ENCODE measurements at regions not wholly inside any gene's neighbourhood (a gene's known extent, or its start where the extent isn't known, plus 50 kb on each side); places are given as distances from the start of the nearest gene placed in this dataset.
"Not testable (repeated sequence)": the region's sequence is repeated elsewhere in the genome, so short reads cannot be mapped to it uniquely, and the experiment has no call there.

DNA sequence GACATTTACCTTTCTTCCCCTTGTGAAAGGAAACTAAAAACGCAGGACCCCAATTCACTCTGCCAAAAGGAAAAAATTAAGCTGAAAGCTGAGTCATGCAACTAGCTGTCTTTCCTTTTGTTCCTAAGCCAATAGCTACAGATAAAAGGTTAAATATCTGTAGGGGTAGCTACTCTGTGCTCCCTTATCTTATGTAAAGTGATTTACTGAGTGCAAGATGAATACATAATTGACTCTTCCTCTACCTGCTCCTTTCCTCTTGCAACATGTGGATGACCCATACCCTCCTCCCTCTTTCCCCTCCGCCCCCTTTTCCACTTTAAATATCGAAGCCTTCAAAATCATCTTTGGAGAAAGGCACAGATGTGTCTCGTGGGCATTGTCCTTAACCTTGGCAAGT lies 68.0 kb upstream of the ZNF157 start:
- DNase-seq (ENCODE audit: low read depth) = no peak

DNA sequence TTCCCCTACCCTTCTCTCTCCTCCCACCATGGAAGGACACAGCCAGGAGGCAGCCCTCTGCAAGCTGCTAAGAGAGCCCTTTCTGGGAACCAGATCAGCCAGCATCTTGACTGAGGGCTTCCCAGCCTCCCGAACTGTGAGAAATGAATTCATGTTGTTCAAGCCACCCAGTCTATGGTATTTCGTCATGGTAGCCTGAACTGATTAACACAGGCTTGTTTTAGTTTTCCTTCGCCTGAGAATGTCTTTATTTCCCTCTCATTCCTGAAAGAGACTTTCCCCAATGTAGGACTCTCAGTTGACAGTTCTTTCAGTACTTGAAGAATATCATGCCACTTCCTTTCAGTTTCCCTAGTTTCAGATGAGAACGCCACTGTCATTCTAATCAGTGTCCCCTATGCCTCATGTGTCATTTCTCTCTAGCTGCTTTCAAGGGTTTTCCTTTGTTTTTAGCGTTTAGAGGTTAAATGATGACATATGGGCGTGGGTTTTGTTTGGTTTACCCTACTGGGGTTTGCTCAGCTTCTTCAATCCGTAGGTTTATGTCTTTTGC lies 63.8 kb upstream of the ZNF157 start:
- DNase-seq (ENCODE audit: low read depth) = not testable (repeated sequence)

DNA sequence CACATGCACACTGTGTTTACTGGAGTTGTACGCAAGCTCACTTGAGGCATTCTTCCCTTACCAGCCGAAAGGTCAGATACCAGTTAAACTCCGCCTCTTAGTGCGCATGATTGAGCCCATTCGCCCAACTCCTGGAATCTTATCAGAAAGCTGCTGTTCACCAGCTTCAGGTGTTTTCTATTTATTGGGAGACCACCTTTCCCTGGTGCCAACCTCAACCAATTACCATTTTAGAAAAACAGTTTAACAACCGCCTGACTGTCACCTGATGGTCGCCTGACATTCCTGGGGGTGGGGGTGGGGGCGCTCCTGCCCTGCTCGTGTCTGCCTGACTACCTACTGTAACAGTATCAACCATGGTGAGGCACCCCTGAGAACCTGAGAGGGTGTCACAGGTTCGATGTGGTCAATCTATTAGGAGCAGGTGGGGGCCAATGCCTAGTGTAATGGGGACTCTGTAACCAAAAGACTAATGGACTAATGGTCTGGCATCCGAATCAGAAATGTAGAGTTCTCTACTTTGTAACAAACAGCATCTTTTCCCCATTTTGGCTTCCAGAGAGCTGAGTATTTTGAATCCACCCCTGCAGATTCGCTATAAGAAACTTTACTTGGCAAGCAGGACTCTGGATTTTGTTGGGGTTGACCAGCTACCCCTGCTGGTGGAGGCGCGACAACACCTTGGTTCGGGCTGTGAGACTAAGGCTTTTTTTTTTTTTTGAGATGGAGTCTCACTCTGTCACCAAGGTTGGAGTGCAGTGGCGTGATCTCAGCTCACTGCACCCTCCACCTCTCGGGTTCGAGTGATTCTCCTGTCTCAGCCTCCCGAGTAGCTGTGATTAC lies 58.2 kb upstream of the ZNF157 start:
- peak; percentile 21 for DNase-seq (ENCODE audit: low read depth)

GRCh38 chrX:47313056-47313455 lies 57.3 kb upstream of the ZNF157 start:
- no peak for DNase-seq (ENCODE audit: low read depth)

GRCh38 chrX:47316276-47317025 lies 53.9 kb upstream of the ZNF157 start:
- DNase-seq (ENCODE audit: low read depth) = no peak

Measured in activated T-cell treated with anti-CD3 and anti-CD28 coated beads for 24 hours (primary cell).